Smooth muscle cell (in vitro differentiated cells): ENCODE measurements at regions not wholly inside any gene's neighbourhood (a gene's known extent, or its start where the extent isn't known, plus 50 kb on each side); places are given as distances from the start of the nearest gene placed in this dataset.

Experiments
- DNase-seq: peaks from one replicate; lab custom pipeline; 2025; ENCODE audit not compliant: unreplicated experiment; lab: John Stamatoyannopoulos, UW
- H2AFZ ChIP-seq: fragments of 200-600 bp; sonication (generic); 2 replicates; pipeline ENCODE4 v1.6.0; 2016; ENCODE audit warnings: antibody characterized with exemption, low read depth, mild to moderate bottlenecking
- H3F3A ChIP-seq: fragments of 200-600 bp; sonication (generic); 2 replicates; pipeline ENCODE4 v1.6.0; 2017; ENCODE audit warnings: antibody characterized with exemption, low read depth
- H3K27ac ChIP-seq: fragments of 200-600 bp; sonication (generic); 2 replicates; pipeline ENCODE4 v1.5.1; 2016; ENCODE audit warnings: low read depth, mild to moderate bottlenecking
- H3K27me3 ChIP-seq: fragments of 200-600 bp; sonication (generic); 2 replicates; pipeline ENCODE4 v1.6.1; 2016; ENCODE audit warnings: low read depth, mild to moderate bottlenecking
- H3K36me3 ChIP-seq: fragments of 200-600 bp; sonication (generic); 2 replicates; pipeline ENCODE4 v1.5.1; 2016; ENCODE audit warnings: low read depth
- H3K4me1 ChIP-seq: fragments of 200-600 bp; sonication (generic); 2 replicates; pipeline ENCODE4 v1.5.1; 2016; ENCODE audit warnings: low read depth
- H3K4me2 ChIP-seq: fragments of 200-600 bp; sonication (generic); 2 replicates; pipeline ENCODE4 v1.6.0; 2016; ENCODE audit warnings: mild to moderate bottlenecking
- H3K4me3 ChIP-seq: fragments of 200-600 bp; sonication (generic); 2 replicates; pipeline ENCODE4 v1.5.1; 2016; ENCODE audit warnings: mild to moderate bottlenecking
- H3K79me2 ChIP-seq: fragments of 200-600 bp; sonication (generic); 2 replicates; pipeline ENCODE4 v1.6.0; 2016; ENCODE audit warnings: low read depth, mild to moderate bottlenecking
- H3K9ac ChIP-seq: fragments of 200-600 bp; sonication (generic); 2 replicates; pipeline ENCODE4 v1.6.0; 2016; ENCODE audit warnings: low read depth
- H3K9me3 ChIP-seq: fragments of 200-600 bp; sonication (generic); replicated peaks from 2 replicates; pipeline ENCODE4 v1.5.1; 2016; ENCODE audit warnings: low read depth
- H4K20me1 ChIP-seq: fragments of 200-600 bp; sonication (generic); 2 replicates; pipeline ENCODE4 v1.6.0; 2016; ENCODE audit warnings: low read depth
- WGBS: methylation state at CpG from one replicate; pipeline ENCODE4 v1.1.7; 2016; ENCODE audit warnings: low lambda C conversion rate; 5-methylcytosine and 5-hydroxymethylcytosine counted together
- TF ChIP-seq, protein P1 (sequence below): fragments of 200-600 bp; sonication (generic); IDR thresholded peaks from 2 replicates; pipeline ENCODE4 v1.5.1; 2017; ENCODE audit warnings: borderline replicate concordance, mild to moderate bottlenecking, antibody characterized with exemption; ENCODE audit not compliant: insufficient read depth, poor library complexity, severe bottlenecking

DNA sequence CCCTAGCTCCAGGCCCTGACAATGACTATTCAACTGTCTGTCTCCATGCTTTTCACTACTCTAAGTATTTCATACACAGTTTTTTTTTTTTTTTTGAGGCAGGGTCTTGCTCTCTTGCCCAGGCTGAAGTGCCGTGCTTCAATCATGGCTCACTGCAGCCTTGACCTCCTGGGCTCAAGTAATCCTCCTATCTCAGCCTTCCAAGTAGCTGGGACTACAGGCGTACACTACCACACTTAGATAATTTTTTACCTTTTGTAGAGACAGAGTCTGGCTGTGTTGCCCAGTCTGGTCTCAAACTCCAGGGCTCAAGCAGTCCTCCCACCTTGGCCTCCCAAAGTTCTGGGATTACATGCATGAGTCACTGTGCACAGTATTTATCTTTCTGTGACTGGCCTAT, 815.4 kb downstream of the DACH1 start:
- Histone ChIP-seq H3K9ac (no peak overlapping the region), H3K4me1 (no peaks in the 10 kb centered on the region), H3K36me3 (no peaks in the 10 kb centered on the region), H3K27me3 (no peaks in the 10 kb centered on the region), H3K4me3 (no peak overlapping the region), H2AFZ (no peak overlapping the region), H3K9me3 (peaks cover 6% of the 10 kb centered on the region), H3K27ac (no peak overlapping the region), H3K4me2 (no peak overlapping the region), H3K79me2 (no peaks in the 10 kb centered on the region), H4K20me1 (no peaks in the 10 kb centered on the region), H3F3A (no peaks in the 10 kb centered on the region)
- no peak for DNase-seq
- TF ChIP-seq, protein P1, sequence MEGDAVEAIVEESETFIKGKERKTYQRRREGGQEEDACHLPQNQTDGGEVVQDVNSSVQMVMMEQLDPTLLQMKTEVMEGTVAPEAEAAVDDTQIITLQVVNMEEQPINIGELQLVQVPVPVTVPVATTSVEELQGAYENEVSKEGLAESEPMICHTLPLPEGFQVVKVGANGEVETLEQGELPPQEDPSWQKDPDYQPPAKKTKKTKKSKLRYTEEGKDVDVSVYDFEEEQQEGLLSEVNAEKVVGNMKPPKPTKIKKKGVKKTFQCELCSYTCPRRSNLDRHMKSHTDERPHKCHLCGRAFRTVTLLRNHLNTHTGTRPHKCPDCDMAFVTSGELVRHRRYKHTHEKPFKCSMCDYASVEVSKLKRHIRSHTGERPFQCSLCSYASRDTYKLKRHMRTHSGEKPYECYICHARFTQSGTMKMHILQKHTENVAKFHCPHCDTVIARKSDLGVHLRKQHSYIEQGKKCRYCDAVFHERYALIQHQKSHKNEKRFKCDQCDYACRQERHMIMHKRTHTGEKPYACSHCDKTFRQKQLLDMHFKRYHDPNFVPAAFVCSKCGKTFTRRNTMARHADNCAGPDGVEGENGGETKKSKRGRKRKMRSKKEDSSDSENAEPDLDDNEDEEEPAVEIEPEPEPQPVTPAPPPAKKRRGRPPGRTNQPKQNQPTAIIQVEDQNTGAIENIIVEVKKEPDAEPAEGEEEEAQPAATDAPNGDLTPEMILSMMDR: no peak
- WGBS: 100% methylated on average over 2 of the region's 2 CpGs

DNA sequence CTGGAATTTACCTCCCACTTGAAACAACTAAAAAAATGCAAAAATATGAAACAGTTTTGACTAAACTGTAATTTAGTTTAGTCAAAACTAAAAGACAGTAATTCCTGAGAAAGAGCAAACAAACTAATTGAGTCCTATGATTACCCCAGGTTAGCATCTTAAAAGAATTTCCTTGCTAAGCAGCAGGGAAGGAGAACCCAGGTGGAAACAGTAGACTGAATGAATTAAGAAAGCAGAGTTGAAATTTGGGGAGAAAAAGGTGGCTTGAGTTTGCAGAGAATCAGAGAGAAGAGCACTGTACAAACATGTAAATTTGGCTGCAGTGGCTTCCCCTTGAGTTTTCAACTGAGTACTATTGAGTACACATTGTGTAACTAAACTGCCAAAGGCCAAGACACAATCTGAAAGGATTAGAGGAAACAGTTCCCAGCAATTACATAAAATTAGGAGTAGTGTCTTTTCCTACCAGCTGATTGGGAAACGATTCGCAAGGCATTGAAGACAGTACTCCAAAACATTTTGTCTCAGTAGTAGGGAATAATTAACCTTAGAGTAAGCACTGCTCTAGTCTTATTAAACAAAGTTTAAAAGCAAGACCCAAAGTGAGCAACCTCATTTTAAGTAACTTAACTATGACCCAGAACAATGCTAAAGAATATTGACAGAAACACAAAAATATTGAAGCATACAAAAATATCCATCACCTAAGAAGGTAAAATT, 820.5 kb downstream of the DACH1 start:
- Histone ChIP-seq H3K36me3 (no peaks in the 10 kb centered on the region), H2AFZ (no peak overlapping the region), H3K4me2 (no peak overlapping the region), H3F3A (no peaks in the 10 kb centered on the region), H3K4me1 (peaks cover 3% of the 10 kb centered on the region), H3K9ac (no peak overlapping the region), H3K4me3 (no peak overlapping the region), H3K27me3 (no peaks in the 10 kb centered on the region), H3K9me3 (no peaks in the 10 kb centered on the region), H4K20me1 (no peaks in the 10 kb centered on the region), H3K79me2 (no peaks in the 10 kb centered on the region), H3K27ac (no peak overlapping the region)
- TF ChIP-seq, protein P1: no peak
- WGBS: 20% methylated on average over 2 of the region's 2 CpGs
- DNase-seq: no peak

DNA sequence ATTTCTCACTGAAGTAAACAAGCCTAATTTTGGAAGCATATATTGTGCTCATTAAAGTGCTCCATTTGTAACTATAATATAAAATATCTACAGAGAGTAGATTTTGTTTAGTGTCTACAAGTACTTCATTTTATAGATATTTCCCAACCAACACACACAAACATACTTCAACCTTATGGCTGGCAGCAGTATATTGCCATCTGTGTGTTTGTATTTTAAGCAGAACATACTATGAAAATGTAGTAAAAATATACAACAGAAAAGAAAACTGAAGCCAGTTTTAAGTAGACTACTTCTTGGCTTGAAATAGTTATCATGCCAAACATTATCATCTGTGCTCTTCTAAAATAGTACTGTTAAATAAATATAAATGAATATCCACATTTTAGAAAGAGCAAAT, 821.9 kb downstream of the DACH1 start:
- Histone ChIP-seq H3K36me3 (no peaks in the 10 kb centered on the region), H3K27ac (no peak overlapping the region), H2AFZ (no peak overlapping the region), H3K79me2 (no peaks in the 10 kb centered on the region), H3K9ac (no peak overlapping the region), H3K9me3 (no peaks in the 10 kb centered on the region), H3F3A (no peaks in the 10 kb centered on the region), H4K20me1 (no peaks in the 10 kb centered on the region), H3K4me2 (no peak overlapping the region), H3K27me3 (no peaks in the 10 kb centered on the region), H3K4me1 (peaks cover 3% of the 10 kb centered on the region), H3K4me3 (no peak overlapping the region)
- TF ChIP-seq, protein P1: no peak
- DNase-seq: no peak

DNA sequence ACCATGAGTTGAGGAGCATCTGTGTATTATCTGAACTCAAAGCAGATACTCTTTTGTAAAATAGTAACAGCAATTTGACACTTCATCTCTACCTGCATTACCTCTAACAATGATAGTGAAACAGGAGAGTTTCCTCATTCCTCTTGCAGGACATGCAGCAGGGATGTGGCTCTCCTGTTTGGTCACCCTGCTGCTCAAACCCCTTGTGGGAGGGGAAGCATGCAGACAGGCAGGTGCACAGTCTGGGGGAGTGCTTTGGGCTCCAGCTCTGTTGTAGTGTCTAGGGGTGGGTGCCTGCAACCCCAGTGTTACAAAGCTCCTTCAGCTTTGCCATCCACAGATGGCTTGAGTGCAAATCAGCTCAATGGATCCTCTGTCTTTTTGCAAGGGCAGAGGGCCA, 827.6 kb downstream of the DACH1 start:
- Histone ChIP-seq H3F3A (no peaks in the 10 kb centered on the region), H3K4me3 (no peak overlapping the region), H3K36me3 (no peaks in the 10 kb centered on the region), H3K4me2 (no peak overlapping the region), H3K27me3 (no peaks in the 10 kb centered on the region), H3K4me1 (no peaks in the 10 kb centered on the region), H3K9me3 (no peaks in the 10 kb centered on the region), H3K27ac (no peak overlapping the region), H4K20me1 (no peaks in the 10 kb centered on the region), H3K79me2 (no peaks in the 10 kb centered on the region), H2AFZ (no peak overlapping the region), H3K9ac (no peak overlapping the region)
- TF ChIP-seq, protein P1: no peak
- DNase-seq: no peak
